ENCODE measurements at regions not wholly inside any gene's neighbourhood (a gene's known extent, or its start where the extent isn't known, plus 50 kb on each side); places are given as distances from the start of the nearest gene placed in this dataset.

GRCh38 chr16:86765389-86766026, 187.2 kb downstream of the FOXL1 start:
- no peak overlapping the region for H3K4me3 ChIP-seq (ENCODE audit: low read depth, low read length)
- TF ChIP-seq CTCF (conservative IDR thresholded peaks at IDR 0.05; ENCODE audit: low read depth, low read length): no peak
- no peak for DNase-seq (ENCODE audit: low read depth)

- no peak overlapping the region for H3K4me3 ChIP-seq (ENCODE audit: low read depth, low read length)
- no peak for TF ChIP-seq CTCF (conservative IDR thresholded peaks at IDR 0.05; ENCODE audit: low read depth, low read length)
- DNase-seq (ENCODE audit: low read depth): no peak
Observed at GRCh38 chr16:86766700-86767099, 188.4 kb downstream of the FOXL1 start.

- TF ChIP-seq CTCF (conservative IDR thresholded peaks at IDR 0.05; ENCODE audit: low read depth, low read length): peak; percentile 36
- DNase-seq (ENCODE audit: low read depth): no peak
- H3K4me3 ChIP-seq (ENCODE audit: low read depth, low read length): no peak overlapping the region
Observed at GRCh38 chr16:86768228-86768791, 190.0 kb downstream of the FOXL1 start.

- TF ChIP-seq CTCF (conservative IDR thresholded peaks at IDR 0.05; ENCODE audit: low read depth, low read length): no peak
- no peak overlapping the region for H3K4me3 ChIP-seq (ENCODE audit: low read depth, low read length)
- no peak for DNase-seq (ENCODE audit: low read depth)
Observed at GRCh38 chr16:86768999-86769398, 190.7 kb downstream of the FOXL1 start.

GRCh38 chr16:86771506-86772460, 193.4 kb downstream of the FOXL1 start:
- DNase-seq (ENCODE audit: low read depth): no peak
- no peak for TF ChIP-seq CTCF (conservative IDR thresholded peaks at IDR 0.05; ENCODE audit: low read depth, low read length)
- H3K4me3 ChIP-seq (ENCODE audit: low read depth, low read length): no peak overlapping the region

GRCh38 chr16:86772671-86773353, 194.5 kb downstream of the FOXL1 start:
- peak; percentile 42 for DNase-seq (ENCODE audit: low read depth)
- no peak for TF ChIP-seq CTCF (conservative IDR thresholded peaks at IDR 0.05; ENCODE audit: low read depth, low read length)
- no peak overlapping the region for H3K4me3 ChIP-seq (ENCODE audit: low read depth, low read length)
